ENCODE measurements at regions not wholly inside any gene's neighbourhood (a gene's known extent, or its start where the extent isn't known, plus 50 kb on each side); places are given as distances from the start of the nearest gene placed in this dataset.

DNA sequence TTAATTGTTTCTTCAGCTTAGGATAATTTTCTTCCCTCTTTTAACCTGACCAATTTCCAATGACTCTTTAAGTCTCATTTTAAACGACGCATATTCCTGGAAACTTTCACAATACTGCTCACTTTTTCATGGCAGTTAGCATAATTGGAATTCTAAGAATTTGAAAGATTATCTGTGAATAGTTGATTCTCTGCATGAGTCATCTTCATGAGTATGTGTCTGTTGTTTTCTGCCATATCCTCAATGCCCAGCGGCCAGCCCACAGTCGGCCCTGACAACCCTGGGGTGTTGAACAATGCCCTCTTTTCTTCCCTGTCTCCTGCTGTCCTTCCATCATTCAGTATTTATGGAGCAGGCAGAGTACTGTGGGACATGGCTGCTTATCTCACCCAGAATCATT lies 554.2 kb downstream of the CDH26 start:
- DNase-seq (ENCODE audit: low spot score) = no peak

DNA sequence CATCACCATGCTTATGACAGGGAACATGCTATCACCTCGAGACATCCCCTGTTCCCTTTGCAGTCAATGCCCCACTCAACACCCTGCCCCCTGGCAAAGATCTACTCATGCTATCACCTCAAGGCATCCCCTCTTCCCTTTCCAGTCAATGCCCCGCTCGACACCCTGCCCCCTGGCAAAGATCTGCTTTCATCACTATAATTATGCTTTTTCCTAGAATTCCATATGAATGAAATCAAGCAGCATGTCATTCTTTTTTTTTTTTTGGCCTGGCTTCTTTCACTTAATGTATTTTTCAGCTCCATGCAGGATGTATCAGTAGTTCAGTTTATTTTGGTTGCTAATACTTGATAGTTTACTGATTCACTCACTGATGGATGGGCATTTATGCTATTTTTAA lies 554.9 kb downstream of the CDH26 start:
- no peak for DNase-seq (ENCODE audit: low spot score)

DNA sequence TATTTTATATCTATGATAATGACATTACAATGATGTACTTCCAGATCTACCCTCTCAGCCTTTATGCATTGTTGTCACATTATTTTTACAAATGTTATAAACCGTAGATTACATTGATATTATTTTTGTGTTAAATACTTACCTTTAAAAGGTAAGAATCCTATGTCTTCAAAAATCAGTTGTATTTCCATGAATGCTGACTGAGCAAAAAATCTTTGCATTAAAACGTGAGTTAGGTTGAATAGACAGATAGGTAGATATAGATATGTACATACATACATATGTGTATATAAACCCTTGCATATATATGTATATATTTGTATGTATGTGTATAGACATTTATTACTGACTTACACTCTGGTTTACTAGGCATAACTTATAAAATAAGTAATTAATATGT lies 558.2 kb downstream of the CDH26 start:
- no peak for DNase-seq (ENCODE audit: low spot score)

DNA sequence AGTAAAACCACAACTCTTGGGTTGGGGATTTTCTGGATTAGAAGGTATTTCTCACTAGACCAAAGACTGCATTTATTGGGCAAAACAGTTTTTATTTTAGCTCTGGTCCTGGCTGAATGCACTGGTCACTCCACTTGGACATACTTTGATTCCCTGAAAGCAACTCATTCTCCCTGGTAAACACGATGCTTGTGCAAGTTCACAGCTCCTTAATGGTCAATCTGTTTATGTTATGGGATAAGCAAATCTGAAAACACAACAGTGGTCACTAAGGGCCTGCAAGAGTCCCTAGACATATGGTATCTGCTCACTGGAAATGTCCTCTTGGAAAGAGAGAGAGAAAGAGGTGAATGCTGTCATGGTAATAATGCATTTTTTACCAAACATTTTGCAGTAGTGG lies 559.8 kb downstream of the CDH26 start:
- no peak for DNase-seq (ENCODE audit: low spot score)

DNA sequence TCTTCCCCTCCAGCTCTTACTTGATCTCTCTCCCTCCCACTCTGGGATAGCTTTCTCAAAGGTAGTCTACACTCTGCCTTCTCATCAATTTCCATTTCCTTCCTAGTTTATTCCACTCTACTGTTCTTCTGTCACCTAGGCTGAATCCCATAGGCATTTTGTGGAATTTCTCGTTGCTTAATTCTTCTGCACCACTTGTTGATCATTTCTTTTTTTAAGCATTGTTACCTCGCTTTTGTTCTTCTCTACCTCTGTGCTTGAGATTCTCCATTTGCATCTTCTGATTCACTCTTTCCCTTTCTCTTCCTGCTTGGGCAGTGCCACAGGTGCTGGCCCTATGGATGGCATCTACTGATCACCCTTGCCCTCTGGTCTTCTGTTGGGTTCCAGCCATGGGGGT lies 567.2 kb downstream of the CDH26 start:
- DNase-seq (ENCODE audit: low spot score) = no peak

DNA sequence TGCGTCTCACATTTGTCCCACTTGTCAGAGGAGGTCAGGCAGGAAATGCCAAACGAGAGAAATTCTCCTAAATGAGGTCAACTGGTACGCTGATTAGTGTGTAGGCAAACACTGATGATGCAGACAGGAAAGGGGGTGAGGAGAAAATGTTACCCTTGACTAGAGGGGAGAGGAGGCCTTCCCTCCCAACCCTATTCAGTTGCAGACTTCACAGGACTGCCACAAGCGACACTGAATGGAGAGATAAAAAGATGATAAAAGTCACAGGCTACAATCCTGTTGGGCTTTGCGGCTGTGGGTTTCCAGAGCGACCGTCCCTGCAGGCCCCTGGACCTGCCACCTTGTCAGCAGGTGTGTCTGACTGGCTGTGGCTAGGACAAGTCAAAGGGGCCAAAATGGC lies 569.4 kb downstream of the CDH26 start:
- DNase-seq (ENCODE audit: low spot score) = no peak

DNA sequence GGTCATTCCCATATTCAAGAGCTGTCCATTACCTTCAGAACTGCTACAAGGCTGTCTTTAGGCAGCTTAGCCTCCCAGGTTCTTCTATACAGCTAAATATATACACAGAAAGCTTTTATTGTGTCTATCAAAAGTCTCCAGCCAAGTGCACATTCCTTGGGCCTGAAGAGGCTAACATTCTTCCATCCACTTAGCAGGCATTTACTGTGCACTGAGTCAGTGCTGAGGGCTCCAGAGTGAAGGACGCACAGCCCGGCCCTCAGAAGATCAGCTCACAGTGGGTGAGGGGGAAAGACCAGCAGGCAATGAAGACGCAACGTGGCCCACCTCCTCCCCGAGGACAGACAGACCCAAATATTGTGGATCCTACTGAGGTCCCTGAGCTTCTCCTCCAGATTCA lies 569.9 kb downstream of the CDH26 start:
- no peak for DNase-seq (ENCODE audit: low spot score)

DNA sequence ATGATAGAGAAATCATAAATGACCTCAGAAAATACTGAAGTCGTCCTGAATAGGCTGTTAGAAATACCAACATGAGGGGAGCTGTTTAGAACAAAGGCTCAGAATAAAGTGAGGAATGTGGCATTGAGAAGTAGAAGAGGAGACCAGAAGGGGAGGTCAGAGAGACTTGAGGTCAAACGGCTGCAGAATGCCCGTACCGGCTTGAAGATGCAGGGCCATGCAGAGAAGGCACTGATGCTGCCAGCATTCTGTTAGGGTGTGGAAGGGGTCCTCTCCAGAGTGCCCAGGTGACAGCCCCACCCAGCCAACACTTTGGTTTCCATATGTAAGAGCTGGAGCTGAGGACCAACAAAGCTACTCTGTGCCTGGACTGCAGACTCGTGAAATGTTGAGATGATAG lies 570.9 kb downstream of the CDH26 start:
- no peak for DNase-seq (ENCODE audit: low spot score)

DNA sequence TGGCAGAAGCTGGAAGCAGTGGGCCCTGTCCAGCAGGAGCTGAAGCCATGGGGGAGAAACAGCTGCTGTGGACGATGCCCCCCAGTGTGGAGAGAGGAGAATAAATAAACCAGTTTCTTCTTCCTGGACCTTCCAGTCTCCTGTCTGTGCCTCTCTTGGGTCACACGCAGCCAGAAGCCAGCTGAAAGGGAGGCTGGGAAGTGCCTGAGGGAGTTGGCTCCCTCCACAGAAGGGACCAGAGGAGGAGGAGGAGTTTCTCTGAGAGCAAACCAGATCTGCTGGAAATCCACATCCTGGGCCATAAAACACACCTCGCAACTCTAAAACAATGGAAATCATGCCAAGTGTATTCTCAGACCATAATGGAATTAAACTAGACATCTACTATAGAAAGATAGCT lies 577.0 kb downstream of the CDH26 start:
- DNase-seq (ENCODE audit: low spot score) = no peak

DNA sequence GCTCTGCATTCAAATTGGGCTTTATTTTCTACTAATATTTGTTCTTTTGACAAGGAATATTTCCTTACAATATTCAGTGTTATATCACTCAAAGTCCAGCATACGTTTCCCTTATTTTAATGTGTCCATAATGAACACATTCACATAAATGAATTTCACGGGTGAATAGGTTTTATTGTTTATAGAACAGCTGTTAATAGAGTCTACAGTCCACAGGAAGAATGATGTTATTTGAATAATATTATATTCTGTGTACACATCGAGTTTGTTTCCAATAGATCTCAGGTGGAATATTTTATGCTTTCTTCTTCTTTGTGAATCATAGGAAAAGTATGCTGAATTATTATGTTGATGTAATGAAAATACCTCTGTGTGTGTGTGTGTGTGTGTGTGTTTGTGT lies 582.4 kb downstream of the CDH26 start:
- no peak for DNase-seq (ENCODE audit: low spot score)

DNA sequence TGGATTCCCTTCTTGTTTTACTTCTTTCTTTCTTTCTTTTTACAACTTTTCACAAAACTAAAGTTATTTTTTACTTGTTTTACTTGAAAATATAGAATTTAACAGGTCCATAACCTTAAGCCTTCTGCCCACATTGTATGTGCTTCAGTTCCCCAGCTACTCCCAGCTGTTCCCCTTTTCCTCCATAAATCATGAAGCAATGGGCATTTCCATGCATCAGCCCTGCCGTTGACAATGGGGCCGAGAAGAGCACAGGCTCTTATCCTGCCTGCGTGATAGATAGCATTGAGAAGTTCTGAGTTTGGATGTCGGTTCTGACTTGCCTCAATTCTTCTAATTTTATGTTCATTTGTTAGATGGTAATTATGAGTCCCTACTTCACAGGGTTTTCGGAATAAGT lies 583.8 kb downstream of the CDH26 start:
- no peak for DNase-seq (ENCODE audit: low spot score)

DNA sequence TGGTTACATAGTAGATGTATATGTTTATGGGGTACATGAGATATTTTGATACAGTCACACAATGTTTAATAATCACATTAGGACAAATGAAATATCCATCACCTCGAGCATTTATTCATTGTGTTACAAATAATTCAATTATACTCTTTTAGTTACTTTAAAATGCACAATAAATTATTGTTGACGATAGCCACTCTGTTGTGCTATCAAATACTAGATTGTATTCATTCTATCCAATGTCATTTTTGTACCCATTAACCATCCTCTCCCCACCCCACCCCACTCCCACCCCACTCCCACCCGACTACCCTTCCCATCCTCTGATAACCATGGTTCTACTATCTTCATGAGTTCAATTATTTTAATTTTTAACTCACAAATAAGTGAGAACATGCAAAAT lies 585.4 kb downstream of the CDH26 start:
- DNase-seq (ENCODE audit: low spot score) = no peak

DNA sequence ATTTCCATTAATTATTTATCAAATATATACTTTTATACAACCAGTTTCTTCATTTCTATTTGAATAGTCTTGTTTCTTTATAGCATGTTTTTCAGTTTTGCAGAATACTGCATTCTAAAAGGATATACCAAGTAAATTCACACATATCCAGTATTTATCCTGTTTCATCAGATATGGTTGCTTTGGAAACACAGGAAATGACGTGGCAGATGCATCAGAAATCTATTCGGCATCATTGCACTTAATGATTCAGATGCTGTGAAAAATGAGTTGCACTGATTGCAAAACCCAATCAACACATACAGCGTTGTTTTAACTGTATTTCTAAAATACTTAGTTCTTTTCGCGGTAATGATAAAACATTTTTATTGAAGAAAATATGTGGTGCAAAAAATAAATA lies 594.9 kb downstream of the CDH26 start:
- no peak for DNase-seq (ENCODE audit: low spot score)

DNA sequence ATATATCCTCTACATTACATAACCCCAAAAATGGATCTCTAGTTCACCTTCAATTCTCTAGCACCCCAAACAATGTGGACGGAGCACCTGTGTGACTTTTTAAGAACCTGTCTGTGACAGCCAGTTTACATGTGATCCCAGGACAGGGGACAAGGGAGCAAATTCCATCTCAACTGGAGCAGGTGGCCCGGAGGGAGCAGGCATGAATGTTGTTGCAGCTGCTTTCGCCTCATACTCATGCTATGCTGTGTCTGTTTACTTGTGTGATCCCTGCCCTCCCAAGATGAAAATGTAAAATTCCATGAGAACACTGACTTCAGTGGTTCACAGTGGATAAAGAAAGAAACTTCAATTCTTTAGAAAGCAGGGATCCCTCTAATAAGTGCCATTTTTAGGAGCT lies 600.3 kb downstream of the CDH26 start:
- DNase-seq (ENCODE audit: low spot score) = no peak

DNA sequence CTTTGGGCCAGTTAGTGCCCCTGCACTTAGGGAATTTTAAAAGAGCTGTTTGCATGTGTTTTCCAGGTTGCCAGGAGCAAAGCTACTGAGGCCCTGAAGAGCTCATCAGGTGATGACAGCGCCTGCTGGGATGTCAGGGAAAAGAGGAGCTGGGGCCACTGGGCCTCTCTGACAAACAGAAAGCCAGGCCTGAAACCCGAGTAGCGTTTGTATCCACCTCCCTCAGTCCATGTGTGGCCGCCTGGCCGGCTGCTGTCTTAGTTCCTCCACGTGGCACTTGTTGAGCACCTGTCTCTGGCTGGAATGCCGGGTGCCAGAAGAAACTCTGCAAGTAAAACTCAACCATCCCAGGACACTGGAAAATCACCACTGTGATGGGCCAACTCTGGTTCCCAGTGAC lies 601.2 kb downstream of the CDH26 start:
- no peak for DNase-seq (ENCODE audit: low spot score)

DNA sequence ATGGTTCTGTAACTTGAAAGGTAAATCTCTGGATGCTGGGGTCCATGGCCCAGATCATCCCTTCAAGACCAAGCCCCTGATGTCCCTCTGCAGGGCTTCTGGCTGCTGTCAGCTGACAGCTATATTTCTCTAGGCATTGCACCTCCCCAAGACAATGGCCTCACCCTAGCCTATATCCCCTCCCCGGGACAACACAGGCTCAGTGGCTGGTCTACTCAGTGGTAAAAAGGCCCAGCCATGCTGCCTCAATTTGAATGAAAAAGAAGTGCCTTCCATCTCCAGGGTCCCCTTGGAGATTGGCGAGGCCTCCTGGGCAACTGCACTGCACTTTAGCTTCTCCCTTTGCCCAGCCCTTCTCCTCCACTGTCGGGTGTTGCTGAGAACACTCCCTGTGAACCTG lies 602.8 kb downstream of the CDH26 start:
- DNase-seq (ENCODE audit: low spot score) = no peak

DNA sequence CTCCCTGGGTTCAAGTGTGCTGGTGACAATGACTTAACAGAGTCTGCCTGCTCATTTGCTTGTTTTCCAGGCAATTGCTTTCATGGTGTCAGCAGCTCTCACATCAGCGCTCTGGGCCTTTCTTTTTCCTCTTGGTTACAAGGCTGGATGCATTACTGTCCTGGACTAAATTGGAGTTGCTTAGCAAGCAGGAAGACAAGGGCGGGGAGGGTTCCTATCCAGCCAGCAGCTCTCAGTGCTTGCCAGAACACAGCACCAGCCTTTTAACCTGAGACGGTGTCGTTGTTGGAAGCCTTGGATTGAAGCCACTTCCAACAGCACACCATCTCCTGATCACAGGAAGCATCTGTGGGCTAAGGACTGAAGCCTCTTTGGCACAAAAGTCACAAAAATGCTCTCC lies 606.9 kb downstream of the CDH26 start:
- DNase-seq (ENCODE audit: low spot score) = no peak

DNA sequence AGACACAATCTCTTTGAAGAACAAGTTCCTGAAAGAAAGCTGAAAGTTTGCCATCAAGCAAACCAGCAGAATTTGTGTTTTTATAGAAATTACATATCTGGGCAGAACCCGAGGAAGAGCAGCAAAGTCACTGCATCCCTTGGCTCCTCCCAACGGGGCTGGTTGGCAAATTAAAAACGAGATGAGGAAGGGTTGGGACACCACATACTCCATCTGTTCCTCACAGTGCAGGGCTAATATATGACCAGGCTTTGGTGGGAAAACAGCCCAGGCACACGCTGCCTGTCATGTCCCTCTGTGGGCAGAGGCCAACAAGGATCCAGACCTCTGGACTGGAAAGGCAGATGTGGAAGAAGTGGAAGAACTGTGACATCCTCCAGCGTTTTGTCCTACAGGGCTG lies 607.3 kb downstream of the CDH26 start:
- no peak for DNase-seq (ENCODE audit: low spot score)

DNA sequence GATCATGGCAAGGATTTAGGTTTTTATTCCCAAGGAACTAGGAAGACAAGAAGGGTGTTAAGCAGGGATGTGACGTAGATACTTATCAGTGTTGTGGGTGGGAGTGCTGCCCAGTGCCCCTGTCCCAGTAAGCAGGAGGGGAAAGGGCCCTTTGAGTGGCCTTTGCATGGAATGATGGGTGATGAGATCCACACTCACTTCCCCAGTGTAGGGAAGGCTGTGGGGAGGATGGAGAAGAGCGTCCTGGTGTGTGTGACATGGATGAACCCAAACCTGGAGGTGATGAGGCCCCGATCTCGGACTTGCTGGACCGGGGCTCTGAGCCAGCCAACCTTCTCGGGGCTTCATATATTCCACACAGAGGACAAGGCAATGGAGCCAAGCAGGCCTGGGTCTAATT lies 610.9 kb downstream of the CDH26 start:
- DNase-seq (ENCODE audit: low spot score) = no peak

DNA sequence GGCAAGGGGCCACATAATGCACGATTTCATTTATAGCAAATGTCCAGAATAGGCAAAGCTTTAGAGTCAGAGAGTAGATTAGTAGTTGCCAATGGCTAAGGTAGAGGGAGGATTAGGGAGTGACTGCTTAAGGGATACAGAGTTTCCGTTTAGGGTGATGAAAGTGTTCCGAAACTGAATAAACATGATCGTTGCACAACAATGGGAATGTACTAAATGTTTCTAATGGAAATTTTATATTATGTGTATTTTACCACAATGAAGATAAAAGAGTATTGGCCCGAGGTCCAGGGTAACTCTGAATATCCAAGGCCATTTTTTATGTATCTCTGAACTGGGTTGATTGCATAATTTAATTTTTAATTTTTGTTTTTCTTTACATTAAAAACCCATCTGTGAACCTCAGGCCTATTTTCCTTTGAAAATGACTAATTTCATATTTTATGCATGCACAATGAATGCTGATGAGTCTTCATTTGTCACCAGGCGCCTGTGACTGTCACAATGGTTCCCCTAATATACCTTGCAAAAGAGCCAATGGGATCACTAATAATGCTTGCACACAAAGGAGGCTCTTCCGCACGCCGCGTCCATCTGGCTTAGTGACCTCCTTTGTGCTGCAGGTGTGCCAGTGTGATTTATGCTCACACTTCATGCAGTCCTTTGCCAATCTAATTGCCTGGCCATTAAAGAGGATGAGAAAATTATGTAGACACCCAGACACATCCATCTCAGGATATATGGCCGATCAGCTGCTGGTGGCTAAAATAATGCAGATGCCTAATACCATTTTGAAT lies 612.5 kb downstream of the CDH26 start:
- DNase-seq (ENCODE audit: low spot score) = no peak

DNA sequence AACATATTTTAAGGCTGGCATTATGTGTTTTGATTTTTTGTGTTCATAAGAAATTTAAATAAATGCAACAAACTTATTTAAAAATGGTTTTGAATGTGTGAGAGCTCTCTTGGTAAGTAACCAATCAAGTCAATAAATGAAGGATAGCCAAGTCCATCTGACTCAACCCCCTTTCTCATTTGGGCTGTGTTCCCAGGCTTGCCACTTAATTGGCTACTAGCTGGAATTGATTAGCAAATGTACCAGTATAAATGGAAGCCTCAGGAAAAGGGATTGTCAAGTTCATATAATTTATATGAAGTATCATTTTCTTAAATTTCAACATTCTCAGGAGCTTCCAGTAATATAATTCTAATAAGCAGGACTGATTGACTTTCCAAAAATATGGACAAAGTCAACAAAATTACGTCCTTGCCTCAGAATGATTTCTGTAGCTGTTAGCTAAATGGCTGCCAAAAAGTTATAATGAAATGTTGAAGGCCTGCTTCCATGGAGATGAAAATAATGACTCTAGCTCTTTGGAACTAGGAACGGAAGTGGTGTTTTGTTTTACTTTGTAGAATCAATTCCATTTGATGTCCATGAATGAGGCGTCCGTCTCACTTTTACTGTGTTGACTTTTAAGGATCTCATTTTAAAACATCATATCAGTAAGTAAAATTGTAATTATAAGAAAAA lies 614.9 kb downstream of the CDH26 start:
- DNase-seq (ENCODE audit: low spot score) = no peak

DNA sequence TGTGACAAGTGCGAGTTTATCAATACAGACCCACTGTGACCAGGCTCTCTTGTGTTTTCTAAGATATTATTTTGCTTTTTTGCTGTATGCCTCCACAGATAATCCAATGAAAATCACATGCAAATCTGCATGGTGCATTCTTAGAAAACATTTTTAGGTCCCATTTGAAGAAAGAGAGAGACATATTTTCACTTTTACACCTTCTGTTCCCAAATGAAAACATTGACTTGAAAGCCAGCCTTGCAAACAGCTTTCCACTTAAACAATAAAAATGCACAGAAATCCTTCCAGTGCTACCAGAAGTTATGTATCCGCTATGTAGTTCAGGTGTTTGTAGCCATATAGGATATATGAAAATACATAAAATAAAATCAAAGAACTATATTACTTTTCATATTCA lies 618.0 kb downstream of the CDH26 start:
- DNase-seq (ENCODE audit: low spot score) = no peak

DNA sequence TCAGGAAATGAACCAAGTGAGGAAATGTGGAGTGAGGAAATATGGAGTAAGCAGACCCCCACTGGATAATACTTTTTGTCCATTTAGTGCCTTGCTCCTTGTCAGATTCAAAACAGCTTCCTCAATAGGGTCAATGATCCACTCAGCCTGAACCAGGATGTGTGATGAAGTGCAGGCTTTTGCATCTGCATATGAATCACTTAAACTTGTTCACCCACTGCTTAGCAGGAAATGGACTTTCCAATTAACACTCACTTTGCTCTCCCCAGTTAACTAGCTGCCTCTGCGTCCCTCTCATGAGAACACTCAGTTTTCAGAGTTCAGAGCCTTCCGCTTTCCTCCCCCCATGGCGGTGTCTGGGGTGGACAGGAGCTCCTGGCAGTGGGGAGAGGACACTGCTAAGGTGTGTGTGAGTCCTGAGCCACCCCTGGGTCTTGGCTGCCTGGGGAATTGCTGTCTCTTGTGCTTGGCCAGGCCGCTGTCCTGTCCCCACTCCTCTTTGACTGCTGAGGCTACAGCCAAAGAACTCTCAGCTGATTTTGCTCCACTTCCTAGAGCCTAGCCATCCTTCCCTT lies 621.8 kb downstream of the CDH26 start:
- DNase-seq (ENCODE audit: low spot score) = no peak

All from CD4-positive, alpha-beta T cell treated with Interleukin-6 at 100 ng/mL for 8 hours (primary cell).